Uterus (tissue), 3 donors: ENCODE measurements at regions not wholly inside any gene's neighbourhood (a gene's known extent, or its start where the extent isn't known, plus 50 kb on each side); places are given as distances from the start of the nearest gene placed in this dataset.

Source experiments
- DNase-seq, 2 donors: peaks; one replicate each; pipeline ENCODE4 v3.0.0-alpha.2; 2019 to 2020
- H3K27ac ChIP-seq, 2 donors: fragments of 200-600 bp; sonication (generic); 1 replicate in 1 of 2; 2 replicates in 1 of 2; pipeline ENCODE4 v1.5.1; 2016 to 2018
- H3K27me3 ChIP-seq, 2 donors: fragments of 200-600 bp; sonication (generic); one replicate each; pipeline ENCODE4 v1.5.1; 2018 to 2019; ENCODE audit warnings: control low read depth in 1 of 2
- H3K36me3 ChIP-seq, 2 donors: fragments of 200-600 bp; sonication (generic); one replicate each; pipeline ENCODE4 v1.5.1; 2019; ENCODE audit warnings: control low read depth in 1 of 2
- H3K4me1 ChIP-seq, 2 donors: fragments of 200-600 bp; sonication (generic); one replicate each; pipeline ENCODE4 v1.5.1; 2018 to 2019; ENCODE audit warnings: control low read depth in 1 of 2
- H3K4me3 ChIP-seq, 2 donors: fragments of 200-600 bp; sonication (generic); 1 replicate in 1 of 2; 2 replicates in 1 of 2; pipeline ENCODE4 v1.5.1; 2018 to 2019; ENCODE audit warnings: mild to moderate bottlenecking in 1 of 2
- H3K9me3 ChIP-seq, 2 donors: fragments of 200-600 bp; sonication (generic); one replicate each; pipeline ENCODE4 v1.5.1; 2019; ENCODE audit warnings: control low read depth in 1 of 2
- POLR2A ChIP-seq, 2 donors: fragments of 450-650 bp; IDR thresholded peaks; one replicate each; pipeline ENCODE4 v1.6.1; 2016; ENCODE audit warnings: antibody characterized with exemption in 2 of 2, mild to moderate bottlenecking in 1 of 2, moderate library complexity in 1 of 2
- intact Hi-C: fragments of 100-400 bp; cut with DNase I; formaldehyde crosslinking; loops from one replicate; pipeline ENCODE4 v1.15.1; 2023; ENCODE audit warnings: low total_unique reads
- TF ChIP-seq, protein P1 (sequence below), 4 experiments: fragments of 200-600 bp in 2 of 4; fragments of 450-650 bp in 2 of 4; sonication (generic) in 2 of 4; IDR thresholded peaks; one replicate each; pipeline ENCODE4 v1.5.1; 2016 to 2019; ENCODE audit warnings: antibody characterized with exemption in 4 of 4, mild to moderate bottlenecking in 2 of 4, moderate library complexity in 1 of 4
- donor health status: DM: yes; HTN: yes; CAD: no.

DNA sequence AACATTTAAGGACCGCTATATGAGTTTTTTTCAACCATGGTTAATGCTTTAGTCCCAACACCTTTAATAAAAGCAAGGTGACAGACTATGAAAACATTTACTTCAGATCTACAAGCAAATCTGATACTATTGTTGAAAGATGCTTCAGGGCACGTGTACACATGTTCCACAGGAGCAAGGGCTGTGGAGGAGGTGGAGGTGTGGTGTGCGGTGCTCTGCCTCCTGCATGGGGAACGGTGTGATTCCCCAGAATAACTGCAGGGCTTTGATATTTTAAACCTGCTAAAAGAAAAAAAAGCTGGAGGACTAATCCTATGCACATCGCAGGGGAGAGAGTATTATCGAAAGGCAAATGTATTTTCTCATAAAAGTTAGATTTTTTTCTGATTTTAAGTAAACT lies 188.1 kb upstream of the CEP162 start:
- intact Hi-C loops, result no loop called here
- H3K27ac ChIP-seq, result no peak overlapping the region
- H3K36me3 ChIP-seq, result no peaks in the 10 kb centered on the region
- H3K9me3 ChIP-seq, result no peaks in the 10 kb centered on the region
- no peak for DNase-seq
- H3K4me3 ChIP-seq, result no peak overlapping the region
- no peaks in the 10 kb centered on the region for H3K27me3 ChIP-seq
- TF ChIP-seq, protein P1, sequence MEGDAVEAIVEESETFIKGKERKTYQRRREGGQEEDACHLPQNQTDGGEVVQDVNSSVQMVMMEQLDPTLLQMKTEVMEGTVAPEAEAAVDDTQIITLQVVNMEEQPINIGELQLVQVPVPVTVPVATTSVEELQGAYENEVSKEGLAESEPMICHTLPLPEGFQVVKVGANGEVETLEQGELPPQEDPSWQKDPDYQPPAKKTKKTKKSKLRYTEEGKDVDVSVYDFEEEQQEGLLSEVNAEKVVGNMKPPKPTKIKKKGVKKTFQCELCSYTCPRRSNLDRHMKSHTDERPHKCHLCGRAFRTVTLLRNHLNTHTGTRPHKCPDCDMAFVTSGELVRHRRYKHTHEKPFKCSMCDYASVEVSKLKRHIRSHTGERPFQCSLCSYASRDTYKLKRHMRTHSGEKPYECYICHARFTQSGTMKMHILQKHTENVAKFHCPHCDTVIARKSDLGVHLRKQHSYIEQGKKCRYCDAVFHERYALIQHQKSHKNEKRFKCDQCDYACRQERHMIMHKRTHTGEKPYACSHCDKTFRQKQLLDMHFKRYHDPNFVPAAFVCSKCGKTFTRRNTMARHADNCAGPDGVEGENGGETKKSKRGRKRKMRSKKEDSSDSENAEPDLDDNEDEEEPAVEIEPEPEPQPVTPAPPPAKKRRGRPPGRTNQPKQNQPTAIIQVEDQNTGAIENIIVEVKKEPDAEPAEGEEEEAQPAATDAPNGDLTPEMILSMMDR (IDR thresholded peaks at IDR 0.05), result no peak
- no peak for TF ChIP-seq POLR2A (IDR thresholded peaks at IDR 0.05)
- H3K4me1 ChIP-seq, result no peaks in the 10 kb centered on the region

DNA sequence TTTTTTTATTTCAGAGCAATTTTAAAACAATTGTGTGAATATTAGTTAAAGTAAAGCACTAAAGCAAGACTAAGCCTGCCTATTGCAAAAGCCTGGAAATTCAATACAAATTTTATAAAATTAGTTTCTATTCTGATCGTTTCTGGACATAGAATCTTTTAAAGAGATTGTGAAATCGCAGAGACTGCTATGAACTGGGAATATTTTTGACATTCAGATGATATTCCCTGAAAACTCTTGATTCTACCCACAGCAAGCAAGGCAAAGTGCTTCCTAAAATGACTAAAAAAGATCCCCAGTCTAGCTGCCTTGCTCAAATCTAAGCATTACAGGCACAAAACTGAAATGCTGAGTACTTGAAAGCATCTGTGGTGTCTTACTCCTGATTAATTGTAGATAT lies 187.6 kb upstream of the CEP162 start:
- intact Hi-C loops, result no loop called here
- no peak for DNase-seq
- Histone ChIP-seq H3K4me3 (no peak overlapping the region), H3K9me3 (no peaks in the 10 kb centered on the region), H3K36me3 (no peaks in the 10 kb centered on the region), H3K27me3 (no peaks in the 10 kb centered on the region), H3K4me1 (no peaks in the 10 kb centered on the region), H3K27ac (no peak overlapping the region)
- TF ChIP-seq, protein P1 (IDR thresholded peaks at IDR 0.05), result no peak
- no peak for TF ChIP-seq POLR2A (IDR thresholded peaks at IDR 0.05)

DNA sequence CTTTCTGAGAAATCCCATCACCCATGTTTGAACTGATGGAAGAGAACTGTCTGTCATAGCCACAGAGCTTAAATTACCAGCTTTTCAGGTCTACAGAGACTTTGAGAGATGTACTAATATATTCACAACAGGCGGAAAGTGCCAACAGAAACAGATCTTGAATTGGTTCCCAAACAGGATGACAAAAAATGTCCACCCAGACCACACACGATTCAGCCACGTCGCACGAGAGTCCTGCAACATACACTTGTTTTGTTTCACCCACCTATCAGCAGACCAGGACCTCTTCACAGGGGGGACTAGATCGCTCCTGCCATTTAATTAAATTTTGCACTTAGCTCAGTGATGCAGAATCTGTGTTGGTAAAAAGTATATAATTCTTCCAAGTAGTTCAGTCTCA lies 187.1 kb upstream of the CEP162 start:
- H3K36me3 ChIP-seq, result no peaks in the 10 kb centered on the region
- H3K4me1 ChIP-seq, result no peaks in the 10 kb centered on the region
- no peak overlapping the region for H3K4me3 ChIP-seq
- intact Hi-C loops, result no loop called here
- H3K27ac ChIP-seq, result no peak overlapping the region
- H3K27me3 ChIP-seq, result no peaks in the 10 kb centered on the region
- no peak for DNase-seq
- no peaks in the 10 kb centered on the region for H3K9me3 ChIP-seq
- TF ChIP-seq, protein P1 (IDR thresholded peaks at IDR 0.05), result no peak
- no peak for TF ChIP-seq POLR2A (IDR thresholded peaks at IDR 0.05)

DNA sequence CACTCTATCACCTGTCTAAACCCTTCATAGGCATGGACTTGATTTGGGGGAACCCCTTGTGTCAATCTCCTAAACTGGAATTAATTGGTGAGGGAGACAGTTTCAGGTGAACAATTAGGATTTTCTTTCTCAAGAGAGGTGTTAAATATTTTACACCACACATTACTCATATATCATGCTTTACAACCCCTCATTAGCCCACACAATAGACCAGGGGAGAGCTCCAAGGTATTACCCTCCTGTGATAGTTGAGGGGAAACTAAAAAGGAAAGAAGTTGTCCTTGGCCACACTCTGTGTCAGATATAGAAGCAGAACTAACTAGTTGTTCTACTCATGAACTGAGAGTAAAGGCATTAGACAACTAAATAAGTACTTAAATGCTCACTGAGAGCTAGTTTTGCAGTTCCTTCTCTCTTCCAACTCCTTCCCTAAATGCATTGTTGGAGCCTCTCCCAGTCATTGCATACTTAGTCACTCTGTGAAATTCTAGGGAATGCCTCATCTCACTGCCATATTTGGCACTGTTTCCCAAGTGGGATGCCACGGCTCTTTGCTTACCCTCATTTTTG lies 183.7 kb upstream of the CEP162 start:
- H3K27me3 ChIP-seq, result no peaks in the 10 kb centered on the region
- TF ChIP-seq POLR2A (IDR thresholded peaks at IDR 0.05), result no peak
- TF ChIP-seq, protein P1 (IDR thresholded peaks at IDR 0.05), result no peak
- no peak overlapping the region for H3K27ac ChIP-seq
- no peak overlapping the region for H3K4me3 ChIP-seq
- H3K4me1 ChIP-seq, result no peaks in the 10 kb centered on the region
- intact Hi-C loops, result no loop called here
- H3K9me3 ChIP-seq, result no peaks in the 10 kb centered on the region
- DNase-seq, result no peak
- no peaks in the 10 kb centered on the region for H3K36me3 ChIP-seq

DNA sequence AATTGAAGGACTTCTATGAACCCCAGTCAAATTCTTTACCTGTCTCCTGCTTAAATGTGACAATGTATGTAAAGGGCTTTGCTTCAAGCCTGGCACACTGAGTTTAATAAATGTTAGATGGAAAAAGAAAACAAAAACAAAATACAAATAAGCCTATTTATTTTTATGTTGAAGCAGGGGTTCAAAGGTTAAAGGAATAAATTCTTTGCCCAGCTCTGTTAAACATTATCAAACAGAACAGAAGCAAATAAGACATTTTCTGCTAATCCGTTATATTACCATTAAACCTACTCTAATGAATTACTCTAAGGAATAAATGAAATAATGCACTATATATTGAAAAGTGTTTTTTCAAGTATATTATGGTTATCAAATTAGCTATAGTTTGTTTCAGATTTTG lies 182.5 kb upstream of the CEP162 start:
- TF ChIP-seq POLR2A (IDR thresholded peaks at IDR 0.05), result no peak
- TF ChIP-seq, protein P1 (IDR thresholded peaks at IDR 0.05), result no peak
- H3K9me3 ChIP-seq, result no peaks in the 10 kb centered on the region
- intact Hi-C loops, result no loop called here

More for the DNA sequence above, 182.5 kb upstream of the CEP162 start:
- Histone ChIP-seq H3K4me3 (no peak overlapping the region), H3K36me3 (no peaks in the 10 kb centered on the region), H3K27me3 (no peaks in the 10 kb centered on the region), H3K4me1 (no peaks in the 10 kb centered on the region), H3K27ac (no peak overlapping the region)
- DNase-seq, result no peak
